BE2C (cell line): ENCODE measurements at regions not wholly inside any gene's neighbourhood (a gene's known extent, or its start where the extent isn't known, plus 50 kb on each side); places are given as distances from the start of the nearest gene placed in this dataset.

Experiments
- DNase-seq: peaks from one replicate; pipeline ENCODE4 v3.0.0-alpha.2; 2020
- H3K27me3 ChIP-seq: fragments of 250-450 bp; sonication (Bioruptor Pico); 2 replicates; pipeline ENCODE4 v1.5.1; 2020; ENCODE audit warnings: mild to moderate bottlenecking
- H3K36me3 ChIP-seq: fragments of 250-450 bp; sonication (Bioruptor Pico); 2 replicates; pipeline ENCODE4 v1.5.1; 2020; ENCODE audit warnings: mild to moderate bottlenecking
- H3K4me1 ChIP-seq: fragments of 250-450 bp; sonication (Bioruptor Pico); 2 replicates; pipeline ENCODE4 v1.5.1; 2020
- H3K4me3 ChIP-seq: 2 replicates; pipeline ENCODE4 v1.5.1; 2011; ENCODE audit warnings: low read depth, low read length
- H3K9me3 ChIP-seq: fragments of 250-450 bp; sonication (Bioruptor Pico); 2 replicates; pipeline ENCODE4 v1.5.1; 2020
- TF ChIP-seq, protein P1 (sequence below): IDR thresholded peaks from 2 replicates; pipeline ENCODE4 v1.5.1; 2012; ENCODE audit warnings: mild to moderate bottlenecking, low read depth, low read length

DNA sequence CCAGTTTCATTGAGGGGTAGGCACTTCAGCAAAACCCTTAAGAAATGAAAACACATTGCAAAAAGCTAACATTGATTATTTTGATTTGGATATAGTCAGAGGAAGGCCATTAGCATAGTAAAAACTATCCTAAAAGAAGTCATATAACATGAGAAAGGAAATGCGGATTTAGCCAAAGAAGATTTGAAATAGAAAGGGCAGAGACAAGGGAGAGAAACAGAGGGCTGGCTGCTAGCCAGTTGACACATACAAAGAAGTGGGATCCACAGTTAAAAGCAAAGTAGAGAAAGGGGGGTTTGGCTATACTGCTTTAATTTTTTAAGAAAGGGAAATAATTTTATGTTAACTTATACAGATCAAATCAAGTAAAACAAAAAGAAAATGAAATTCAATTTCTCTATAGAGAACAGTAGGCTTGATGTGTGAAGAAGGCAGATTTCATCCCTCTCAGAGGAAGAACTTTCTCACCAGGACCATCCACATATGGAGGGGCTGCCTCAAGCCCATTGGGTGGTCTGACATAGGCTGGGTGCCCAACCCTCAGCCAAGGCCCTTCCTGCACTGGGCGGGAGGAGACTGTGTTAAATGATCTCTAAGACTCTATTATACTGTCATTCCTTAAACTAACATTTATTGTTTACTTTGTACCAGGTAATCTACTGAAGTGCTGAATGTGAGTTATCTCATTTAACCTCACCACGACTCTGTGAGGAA lies 420.3 kb downstream of the CCDC91 start:
- Histone ChIP-seq H3K4me3 (no peak overlapping the region), H3K4me1 (no peaks in the 10 kb centered on the region), H3K36me3 (no peaks in the 10 kb centered on the region), H3K9me3 (no peaks in the 10 kb centered on the region), H3K27me3 (no peaks in the 10 kb centered on the region)
- TF ChIP-seq, protein P1, sequence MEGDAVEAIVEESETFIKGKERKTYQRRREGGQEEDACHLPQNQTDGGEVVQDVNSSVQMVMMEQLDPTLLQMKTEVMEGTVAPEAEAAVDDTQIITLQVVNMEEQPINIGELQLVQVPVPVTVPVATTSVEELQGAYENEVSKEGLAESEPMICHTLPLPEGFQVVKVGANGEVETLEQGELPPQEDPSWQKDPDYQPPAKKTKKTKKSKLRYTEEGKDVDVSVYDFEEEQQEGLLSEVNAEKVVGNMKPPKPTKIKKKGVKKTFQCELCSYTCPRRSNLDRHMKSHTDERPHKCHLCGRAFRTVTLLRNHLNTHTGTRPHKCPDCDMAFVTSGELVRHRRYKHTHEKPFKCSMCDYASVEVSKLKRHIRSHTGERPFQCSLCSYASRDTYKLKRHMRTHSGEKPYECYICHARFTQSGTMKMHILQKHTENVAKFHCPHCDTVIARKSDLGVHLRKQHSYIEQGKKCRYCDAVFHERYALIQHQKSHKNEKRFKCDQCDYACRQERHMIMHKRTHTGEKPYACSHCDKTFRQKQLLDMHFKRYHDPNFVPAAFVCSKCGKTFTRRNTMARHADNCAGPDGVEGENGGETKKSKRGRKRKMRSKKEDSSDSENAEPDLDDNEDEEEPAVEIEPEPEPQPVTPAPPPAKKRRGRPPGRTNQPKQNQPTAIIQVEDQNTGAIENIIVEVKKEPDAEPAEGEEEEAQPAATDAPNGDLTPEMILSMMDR: no peak
- no peak for DNase-seq

DNA sequence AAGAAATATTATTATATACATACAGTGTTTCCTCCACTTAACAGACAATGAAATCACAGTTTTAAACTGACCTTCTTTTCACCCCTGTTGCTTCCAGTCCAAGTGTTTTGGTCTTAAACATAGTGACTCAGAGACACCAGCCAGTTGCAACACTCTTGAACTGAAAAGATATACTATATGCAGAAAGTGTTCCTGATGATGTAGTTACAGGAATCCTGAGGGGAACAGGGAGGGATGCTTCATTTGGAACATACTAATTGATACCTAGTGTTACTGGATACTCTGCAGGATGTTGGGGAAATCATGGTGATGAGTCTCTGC lies 420.8 kb downstream of the CCDC91 start:
- no peaks in the 10 kb centered on the region for H3K36me3 ChIP-seq
- no peak overlapping the region for H3K4me3 ChIP-seq
- H3K27me3 ChIP-seq: no peaks in the 10 kb centered on the region
- no peaks in the 10 kb centered on the region for H3K9me3 ChIP-seq
- H3K4me1 ChIP-seq: no peaks in the 10 kb centered on the region
- TF ChIP-seq, protein P1: no peak
- no peak for DNase-seq

DNA sequence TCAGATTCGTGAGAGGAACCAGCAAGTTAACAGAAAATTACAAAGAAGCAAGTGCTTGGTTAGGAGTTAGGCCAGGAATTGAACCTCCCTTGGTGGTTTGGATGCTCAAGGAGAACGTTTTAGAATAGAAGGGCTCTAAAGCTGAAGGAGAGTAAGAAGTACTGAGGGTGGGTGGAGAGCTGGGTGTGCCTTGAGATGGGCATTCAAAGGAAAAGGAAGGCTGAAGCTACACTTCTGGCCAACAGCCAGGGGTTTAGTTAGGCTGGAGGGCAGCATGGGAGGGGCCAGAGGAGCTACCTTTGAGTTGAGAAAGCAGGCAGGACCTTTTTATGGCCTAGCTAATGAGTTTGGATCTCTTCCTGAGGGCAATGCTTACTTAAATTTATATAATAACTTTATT lies 421.2 kb downstream of the CCDC91 start:
- Histone ChIP-seq H3K36me3 (no peaks in the 10 kb centered on the region), H3K9me3 (no peaks in the 10 kb centered on the region), H3K4me1 (no peaks in the 10 kb centered on the region), H3K4me3 (no peak overlapping the region), H3K27me3 (no peaks in the 10 kb centered on the region)
- DNase-seq: no peak
- TF ChIP-seq, protein P1: no peak

DNA sequence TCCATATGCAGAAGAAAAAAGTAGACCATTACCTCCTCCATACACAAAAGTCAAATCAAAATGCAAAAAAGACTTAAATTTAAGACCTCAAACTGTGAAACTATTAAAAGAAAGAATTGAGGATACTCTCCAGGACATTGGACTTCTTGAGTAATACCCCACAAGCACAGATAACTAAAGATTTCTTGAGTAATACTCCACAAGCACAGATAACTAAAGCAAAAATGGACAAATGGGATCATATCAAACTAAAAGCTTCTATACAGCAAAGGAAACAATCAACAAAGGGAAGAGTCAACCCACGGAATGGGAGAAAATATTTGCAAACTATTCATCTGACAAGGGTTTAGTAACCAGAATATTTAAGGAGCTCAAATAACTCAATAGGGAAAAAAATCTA lies 427.9 kb downstream of the CCDC91 start:
- Histone ChIP-seq H3K36me3 (no peaks in the 10 kb centered on the region), H3K27me3 (no peaks in the 10 kb centered on the region), H3K4me1 (no peaks in the 10 kb centered on the region), H3K4me3 (no peak overlapping the region), H3K9me3 (no peaks in the 10 kb centered on the region; the same call in 1 of the 2 replicates)
- no peak for DNase-seq
- TF ChIP-seq, protein P1: no peak

DNA sequence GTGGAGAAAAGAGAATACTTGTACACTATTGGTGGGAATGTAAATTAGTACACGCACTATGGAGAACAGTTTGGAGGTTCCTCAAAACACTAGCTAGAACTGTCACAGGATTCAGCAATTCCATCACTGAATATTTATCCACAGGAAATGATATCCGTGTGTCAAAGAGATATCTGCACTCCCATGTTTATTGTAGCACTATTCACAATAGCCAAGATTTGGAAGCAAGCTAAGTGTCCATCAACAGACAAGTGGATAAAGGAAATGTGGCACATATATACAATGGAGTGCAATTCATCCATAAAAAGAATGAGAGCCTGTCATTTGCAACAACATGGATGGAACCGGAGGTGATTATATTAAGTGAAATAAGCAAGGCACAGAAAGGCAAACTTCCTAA lies 428.5 kb downstream of the CCDC91 start:
- no peaks in the 10 kb centered on the region for H3K27me3 ChIP-seq
- H3K4me1 ChIP-seq: no peaks in the 10 kb centered on the region
- no peak for DNase-seq
- no peaks in the 10 kb centered on the region; the same call in 1 of the 2 replicates for H3K9me3 ChIP-seq
- TF ChIP-seq, protein P1: no peak
- H3K4me3 ChIP-seq: no peak overlapping the region
- no peaks in the 10 kb centered on the region for H3K36me3 ChIP-seq

DNA sequence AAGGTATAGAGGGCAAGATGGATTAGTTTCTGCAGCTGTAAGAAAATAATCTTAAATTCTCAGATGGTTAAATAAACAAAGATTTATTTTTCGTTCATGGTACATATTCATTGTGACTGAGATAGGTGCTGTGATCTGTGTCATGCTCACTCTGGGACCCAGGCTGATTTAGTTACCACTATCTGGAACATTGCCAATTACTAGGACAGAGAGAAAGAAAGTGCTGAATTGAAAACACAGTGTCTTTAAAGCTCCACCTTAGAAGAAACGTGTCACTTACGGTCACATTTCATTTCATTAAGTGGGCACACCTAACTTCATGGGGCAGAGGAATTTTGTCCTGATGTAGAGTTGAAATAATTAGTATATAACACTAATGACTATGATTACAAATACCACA lies 430.0 kb downstream of the CCDC91 start:
- TF ChIP-seq, protein P1: no peak
- no peaks in the 10 kb centered on the region for H3K27me3 ChIP-seq
- no peak overlapping the region for H3K4me3 ChIP-seq
- no peaks in the 10 kb centered on the region for H3K4me1 ChIP-seq
- no peak for DNase-seq
- H3K36me3 ChIP-seq: no peaks in the 10 kb centered on the region
- H3K9me3 ChIP-seq: no peaks in the 10 kb centered on the region; the same call in 1 of the 2 replicates
